ENCODE measurements at regions not wholly inside any gene's neighbourhood (a gene's known extent, or its start where the extent isn't known, plus 50 kb on each side); places are given as distances from the start of the nearest gene placed in this dataset.
A peak's percentile ranks its signal among the peaks of the same experiment; 100 is the strongest.

- Mint-ChIP-seq H3K36me3 (ENCODE audit: low read depth, unreplicated experiment) (peaks cover 4% of the 10 kb centered on the region), H3K27ac (ENCODE audit: unreplicated experiment) (no peak overlapping the region), H3K4me1 (ENCODE audit: low read depth, unreplicated experiment) (peaks cover 8% of the 10 kb centered on the region), H3K9me3 (ENCODE audit: unreplicated experiment) (no peaks in the 10 kb centered on the region), H3K27me3 (ENCODE audit: low read depth, unreplicated experiment) (no peaks in the 10 kb centered on the region), H3K4me3 (ENCODE audit: unreplicated experiment) (no peak overlapping the region)
- no peak for TF ChIP-seq EZH2 (IDR thresholded peaks at IDR 0.05; ENCODE audit: insufficient read depth, low read length)
- no peak for TF ChIP-seq CTCF (IDR thresholded peaks at IDR 0.05; ENCODE audit: insufficient read depth, low read depth, low read length)
- no peak overlapping the region for H2AFZ ChIP-seq (ENCODE audit: low read depth, low read length)
- no peaks in the 10 kb centered on the region for H3K4me1 ChIP-seq (ENCODE audit: insufficient read depth, low read length)
- FAIRE-seq (no peak), DNase-seq (ENCODE audit: low read depth) (no peak)
- no peak overlapping the region for H3K27ac ChIP-seq (ENCODE audit: low read depth, low read length)
- no peak overlapping the region for H3K9ac ChIP-seq (ENCODE audit: low read length)
- H3K9me3 ChIP-seq (ENCODE audit: insufficient read depth, low read depth, low read length): no peaks in the 10 kb centered on the region
- H3K36me3 ChIP-seq (ENCODE audit: insufficient read depth, low read length): no peaks in the 10 kb centered on the region
- no peaks in the 10 kb centered on the region for H4K20me1 ChIP-seq (ENCODE audit: insufficient read depth, low read length)
- no peaks in the 10 kb centered on the region for H3K27me3 ChIP-seq (ENCODE audit: insufficient read depth, low read length)
- H3K4me3 ChIP-seq (ENCODE audit: insufficient read depth, low read depth, low read length): no peak overlapping the region
- no peak overlapping the region for H3K4me2 ChIP-seq (ENCODE audit: low read length)
- H3K79me2 ChIP-seq (ENCODE audit: insufficient read depth, low read length): no peaks in the 10 kb centered on the region
These were observed 90.4 kb downstream of the PLEKHG1 start for GRCh38 chr6:150689900-150690590.

GRCh38 chr6:150690681-150691080, 91.0 kb downstream of the PLEKHG1 start:
- no peaks in the 10 kb centered on the region for H3K36me3 ChIP-seq (ENCODE audit: insufficient read depth, low read length)
- no peak overlapping the region for H2AFZ ChIP-seq (ENCODE audit: low read depth, low read length)
- no peaks in the 10 kb centered on the region for H4K20me1 ChIP-seq (ENCODE audit: insufficient read depth, low read length)
- TF ChIP-seq EZH2 (IDR thresholded peaks at IDR 0.05; ENCODE audit: insufficient read depth, low read length) (no peak), CTCF (IDR thresholded peaks at IDR 0.05; ENCODE audit: insufficient read depth, low read depth, low read length) (no peak)
- no peak overlapping the region for H3K27ac ChIP-seq (ENCODE audit: low read depth, low read length)
- no peak overlapping the region for H3K4me2 ChIP-seq (ENCODE audit: low read length)
- no peaks in the 10 kb centered on the region for H3K9me3 Mint-ChIP-seq (ENCODE audit: unreplicated experiment)
- H3K4me1 Mint-ChIP-seq (ENCODE audit: low read depth, unreplicated experiment): peaks cover 13% of the 10 kb centered on the region
- no peak for FAIRE-seq
- no peak overlapping the region for H3K27ac Mint-ChIP-seq (ENCODE audit: unreplicated experiment)
- H3K4me3 ChIP-seq (ENCODE audit: insufficient read depth, low read depth, low read length): no peak overlapping the region
- H3K4me1 ChIP-seq (ENCODE audit: insufficient read depth, low read length): no peaks in the 10 kb centered on the region
- no peaks in the 10 kb centered on the region for H3K79me2 ChIP-seq (ENCODE audit: insufficient read depth, low read length)
- no peaks in the 10 kb centered on the region for H3K27me3 Mint-ChIP-seq (ENCODE audit: low read depth, unreplicated experiment)
- H3K4me3 Mint-ChIP-seq (ENCODE audit: unreplicated experiment): no peak overlapping the region
- no peaks in the 10 kb centered on the region for H3K36me3 Mint-ChIP-seq (ENCODE audit: low read depth, unreplicated experiment)
- H3K9me3 ChIP-seq (ENCODE audit: insufficient read depth, low read depth, low read length): no peaks in the 10 kb centered on the region
- no peak overlapping the region for H3K9ac ChIP-seq (ENCODE audit: low read length)
- DNase-seq (ENCODE audit: low read depth): no peak
- no peaks in the 10 kb centered on the region for H3K27me3 ChIP-seq (ENCODE audit: insufficient read depth, low read length)

- TF ChIP-seq CTCF (IDR thresholded peaks at IDR 0.05; ENCODE audit: insufficient read depth, low read depth, low read length) (no peak), EZH2 (IDR thresholded peaks at IDR 0.05; ENCODE audit: insufficient read depth, low read length) (no peak)
- Histone ChIP-seq H3K4me2 (ENCODE audit: low read length) (no peak overlapping the region), H2AFZ (ENCODE audit: low read depth, low read length) (no peak overlapping the region), H3K27ac (ENCODE audit: low read depth, low read length) (no peak overlapping the region), H3K9ac (ENCODE audit: low read length) (no peak overlapping the region), H3K27me3 (ENCODE audit: insufficient read depth, low read length) (no peaks in the 10 kb centered on the region), H3K36me3 (ENCODE audit: insufficient read depth, low read length) (no peaks in the 10 kb centered on the region), H3K79me2 (ENCODE audit: insufficient read depth, low read length) (no peaks in the 10 kb centered on the region), H4K20me1 (ENCODE audit: insufficient read depth, low read length) (no peaks in the 10 kb centered on the region), H3K4me1 (ENCODE audit: insufficient read depth, low read length) (no peaks in the 10 kb centered on the region), H3K9me3 (ENCODE audit: insufficient read depth, low read depth, low read length) (no peaks in the 10 kb centered on the region), H3K4me3 (ENCODE audit: insufficient read depth, low read depth, low read length) (no peak overlapping the region)
- Mint-ChIP-seq H3K27me3 (ENCODE audit: low read depth, unreplicated experiment) (no peaks in the 10 kb centered on the region), H3K9me3 (ENCODE audit: unreplicated experiment) (no peaks in the 10 kb centered on the region), H3K36me3 (ENCODE audit: low read depth, unreplicated experiment) (no peaks in the 10 kb centered on the region), H3K4me1 (ENCODE audit: low read depth, unreplicated experiment) (peaks cover 20% of the 10 kb centered on the region), H3K4me3 (ENCODE audit: unreplicated experiment) (no peak overlapping the region), H3K27ac (ENCODE audit: unreplicated experiment) (no peak overlapping the region)
- FAIRE-seq (no peak), DNase-seq (ENCODE audit: low read depth) (peak; percentile 47)
These were observed 91.8 kb downstream of the PLEKHG1 start for GRCh38 chr6:150691463-150691862.
